NCI-H187 (cell line): ENCODE measurements at regions not wholly inside any gene's neighbourhood (a gene's known extent, or its start where the extent isn't known, plus 50 kb on each side); places are given as distances from the start of the nearest gene placed in this dataset.

Experiments used
- DNase-seq, 2 experiments: peaks; one replicate each; lab custom pipeline; 2025; lab: John Stamatoyannopoulos, UW

GRCh38 chr1:14531519-14531918 lies 67.0 kb upstream of the KAZN start:
- DNase-seq = no peak

- no peak for DNase-seq
These were observed 62.7 kb upstream of the KAZN start for GRCh38 chr1:14535619-14536355.

- no peak for DNase-seq
These were observed 60.1 kb upstream of the KAZN start for GRCh38 chr1:14538335-14538734.

- DNase-seq = no peak
These were observed 59.2 kb upstream of the KAZN start for GRCh38 chr1:14539309-14539708.

GRCh38 chr1:14539953-14540563 lies 58.4 kb upstream of the KAZN start:
- peak; percentile 13 to 49 for DNase-seq

GRCh38 chr1:14541348-14541747 lies 57.1 kb upstream of the KAZN start:
- no peak for DNase-seq

GRCh38 chr1:14543191-14543840 lies 55.2 kb upstream of the KAZN start:
- DNase-seq = no peak

GRCh38 chr1:14544319-14544718 lies 54.2 kb upstream of the KAZN start:
- DNase-seq = no peak

- DNase-seq = no peak
These were observed 53.0 kb upstream of the KAZN start for GRCh38 chr1:14545422-14546025.

GRCh38 chr1:14546416-14546815 lies 52.1 kb upstream of the KAZN start:
- no peak for DNase-seq
